Muscle of back (tissue), 3 donors: ENCODE measurements at regions not wholly inside any gene's neighbourhood (a gene's known extent, or its start where the extent isn't known, plus 50 kb on each side); places are given as distances from the start of the nearest gene placed in this dataset.
"Not testable (repeated sequence)": the region's sequence is repeated elsewhere in the genome, so short reads cannot be mapped to it uniquely, and the experiment has no call there.

Experiments
- DNase-seq, 3 donors: peaks; one replicate each; pipeline versions ENCODE4 v3.0.0 to v3.0.0-alpha.2; 2013

- DNase-seq: not testable (repeated sequence)
Observed at GRCh38 chr16:15307184-15307583, 70.9 kb downstream of the NPIPA5 start.

DNA sequence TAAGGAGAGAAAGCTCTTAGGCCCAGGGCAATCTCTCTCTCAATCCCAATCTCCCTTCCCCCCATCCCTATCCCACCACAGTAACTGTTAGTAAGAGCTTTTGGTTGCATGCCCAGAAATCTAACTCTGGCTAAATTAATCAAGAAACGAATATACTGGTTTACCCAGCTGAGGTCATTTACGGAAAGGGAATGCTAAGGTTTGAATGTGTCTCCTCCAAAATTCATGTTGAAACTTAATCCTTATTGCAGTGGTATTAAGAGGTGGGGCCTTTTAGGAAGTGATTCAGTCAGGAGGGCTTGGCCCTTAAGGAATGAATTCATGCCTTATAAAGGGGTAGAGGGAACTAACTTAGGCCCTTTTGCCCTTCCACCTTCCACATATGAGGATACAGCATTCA is 72.2 kb downstream of the NPIPA5 start:
- peak in 1 of 3 donors; percentile 16 for DNase-seq

DNA sequence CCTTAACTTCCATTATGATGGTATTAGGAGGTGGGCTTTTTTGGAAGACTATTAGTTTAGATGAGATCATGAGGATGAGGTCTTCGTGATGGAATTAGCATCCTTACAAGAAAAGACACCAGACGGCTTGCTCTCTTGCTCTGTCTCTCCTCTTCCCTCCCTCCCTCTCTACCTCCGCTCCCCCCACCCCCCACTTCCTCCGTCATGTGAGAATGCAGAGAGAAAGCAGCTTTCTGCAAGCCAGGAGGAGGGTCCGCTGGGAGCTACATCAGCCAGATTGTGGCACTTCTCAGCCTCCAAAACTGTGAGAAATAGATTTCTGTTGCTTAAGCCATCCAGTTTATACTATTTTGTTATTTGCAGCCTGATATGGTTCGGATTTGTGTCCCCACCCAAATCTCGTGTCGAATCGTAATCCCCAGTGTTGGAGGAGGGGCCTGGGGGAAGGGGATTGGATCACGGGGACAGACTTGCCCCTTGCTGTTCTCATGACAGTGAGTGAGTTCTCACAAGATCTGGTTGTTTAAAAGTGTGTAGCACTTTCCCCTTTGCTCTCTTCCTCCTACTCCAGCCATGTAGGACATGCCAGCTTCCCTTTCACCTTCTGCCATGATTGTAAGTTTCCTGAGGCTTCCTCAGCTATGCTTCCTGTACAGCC is 74.3 kb downstream of the NPIPA5 start:
- DNase-seq: peak in 1 of 3 donors; percentile 15

- not testable (repeated sequence) for DNase-seq
Observed at GRCh38 chr16:15297104-15297503, 81.0 kb downstream of the NPIPA5 start.

DNA sequence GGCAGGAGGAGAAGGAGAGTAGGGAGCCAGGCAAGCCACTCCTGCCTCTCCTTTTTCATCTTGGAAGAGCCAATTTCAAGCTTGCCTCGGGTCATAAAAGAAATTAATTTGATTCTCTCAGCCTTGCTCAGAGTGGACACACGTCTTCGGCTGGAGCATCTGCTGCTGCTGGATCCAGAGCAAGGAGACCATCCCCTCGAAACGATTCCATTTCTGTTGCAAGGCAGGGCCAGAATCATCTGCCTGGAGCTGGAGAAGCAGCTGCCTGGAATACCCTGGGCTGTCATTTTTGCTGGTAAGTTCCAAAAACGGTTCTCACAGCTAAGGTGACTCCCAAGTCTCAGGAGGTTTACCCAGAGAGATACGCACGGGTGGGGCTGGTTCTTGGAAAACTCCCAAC is 103.3 kb downstream of the NPIPA5 start:
- peak in 2 of 3 donors; percentile 0 to 8 for DNase-seq

DNA sequence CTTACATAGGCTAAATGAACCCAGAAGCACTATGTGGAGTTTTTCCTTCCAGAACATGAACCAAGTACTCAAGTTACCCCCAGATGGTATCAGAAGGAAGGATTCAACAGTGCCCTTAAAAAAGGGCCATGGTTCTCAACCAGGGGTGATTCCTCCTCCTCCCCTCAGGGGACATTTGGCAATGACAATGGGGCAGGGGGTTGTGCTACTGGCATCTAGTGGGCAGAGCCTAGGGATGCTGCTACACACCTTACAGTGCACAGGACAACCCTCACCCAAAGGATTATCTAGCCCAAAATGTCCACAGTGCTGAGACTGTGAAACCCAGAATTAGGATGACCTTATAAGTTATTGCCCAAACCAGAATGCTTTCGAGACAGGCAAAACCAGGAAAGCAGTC is 104.1 kb downstream of the NPIPA5 start:
- not testable (repeated sequence) for DNase-seq

DNA sequence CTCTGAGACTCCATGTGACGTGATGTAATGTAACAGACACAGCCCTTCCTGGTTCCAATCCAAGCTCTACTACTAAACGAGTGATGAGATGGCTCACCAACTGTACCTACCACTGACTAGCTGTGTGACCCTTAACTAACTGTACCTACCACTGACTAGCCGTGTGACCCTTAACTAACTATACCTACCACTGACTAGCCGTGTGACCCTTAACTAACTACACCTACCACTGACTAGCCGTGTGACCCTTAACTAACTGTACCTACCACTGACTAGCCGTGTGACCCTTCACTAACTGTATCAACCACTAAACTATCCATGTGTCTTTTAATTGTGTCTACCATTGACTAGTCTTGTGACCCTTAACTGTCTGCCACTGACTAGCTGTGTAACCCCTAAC is 111.2 kb downstream of the NPIPA5 start:
- not testable (repeated sequence) for DNase-seq

GRCh38 chr16:15262212-15262611 is 115.9 kb downstream of the NPIPA5 start:
- not testable (repeated sequence) for DNase-seq

DNA sequence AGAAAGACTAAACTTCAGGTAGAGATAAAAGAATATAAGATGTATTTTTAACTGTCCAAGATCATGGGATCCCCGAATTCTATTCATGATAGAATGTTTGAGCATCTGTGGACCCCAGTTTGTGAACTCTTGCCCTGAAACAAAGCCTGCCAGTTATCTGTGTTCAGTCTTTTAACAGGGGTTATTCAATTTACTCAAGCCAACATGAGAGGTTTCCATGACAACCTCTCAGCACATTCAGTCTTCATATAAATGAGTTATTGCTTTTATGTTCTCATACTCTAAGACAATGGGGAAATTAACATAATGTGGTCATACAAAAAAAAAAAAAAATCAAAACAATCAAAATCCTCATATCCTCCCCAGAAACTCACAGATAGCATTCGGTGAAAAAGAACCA is 130.1 kb downstream of the NPIPA5 start:
- not testable (repeated sequence) for DNase-seq

- DNase-seq: not testable (repeated sequence)
Observed at GRCh38 chr16:15236674-15237323, 141.3 kb downstream of the NPIPA5 start.

DNA sequence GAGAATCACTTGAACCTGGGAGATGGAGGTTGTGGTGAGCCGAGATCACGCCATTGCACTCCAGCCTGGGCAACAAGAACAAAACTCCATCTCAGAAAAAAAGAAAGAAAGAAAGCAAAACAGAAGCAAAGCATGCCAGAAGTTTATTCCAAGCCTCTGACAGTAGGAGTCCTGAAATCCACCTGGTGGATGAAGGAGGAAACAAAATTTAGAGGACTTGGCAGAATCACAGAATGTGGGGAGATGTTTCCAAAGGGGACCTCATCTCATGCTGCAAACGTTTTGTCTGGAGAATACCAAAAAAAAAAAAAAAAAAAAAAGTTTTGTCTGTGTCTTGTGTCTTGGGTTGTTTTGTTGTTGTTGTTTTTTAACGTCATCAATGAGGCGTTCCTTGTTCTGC is 141.1 kb upstream of the RRN3 start:
- peak in 1 of 3 donors; percentile 0 for DNase-seq

DNA sequence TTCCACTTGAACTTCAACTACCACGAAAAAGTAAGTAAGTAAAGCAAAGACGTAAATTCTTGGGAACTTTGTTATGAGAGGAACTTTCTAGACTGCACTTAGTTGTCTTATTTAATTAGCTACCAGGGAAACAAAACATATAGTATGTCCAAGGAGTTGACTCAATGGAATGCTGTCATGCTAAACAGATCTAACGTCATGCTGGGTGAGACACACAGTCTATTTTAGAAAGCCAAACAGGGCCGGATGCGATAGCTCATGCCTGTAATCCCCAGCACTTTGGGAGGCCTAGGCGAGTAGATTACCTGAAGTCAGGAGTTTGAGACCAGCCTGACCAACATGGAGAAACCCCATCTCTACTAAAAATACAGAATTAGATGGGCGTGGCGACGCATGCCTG is 140.6 kb upstream of the RRN3 start:
- DNase-seq: not testable (repeated sequence)

- DNase-seq: not testable (repeated sequence)
Observed at GRCh38 chr16:15230432-15230831, 136.4 kb upstream of the RRN3 start.

- not testable (repeated sequence) for DNase-seq
Observed at GRCh38 chr16:15229661-15230060, 135.6 kb upstream of the RRN3 start.

DNA sequence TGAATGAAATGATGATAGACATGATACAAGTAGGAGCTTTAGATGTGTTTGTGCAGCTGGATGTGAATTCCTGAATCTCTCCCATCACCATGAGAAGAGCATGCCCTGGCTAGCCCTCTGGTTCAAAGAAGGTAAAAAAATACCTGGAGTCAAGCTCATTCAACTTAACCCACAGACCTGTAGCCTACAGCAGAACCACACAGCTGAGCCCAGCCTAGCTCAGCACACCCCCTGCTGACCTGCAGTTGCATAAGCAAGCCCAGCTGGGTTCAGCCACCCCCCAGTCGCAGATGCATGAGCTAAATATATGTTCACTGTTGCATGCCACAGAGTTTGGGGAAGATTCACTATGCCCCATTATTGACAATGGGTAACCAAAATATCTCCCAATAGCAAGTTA is 130.6 kb upstream of the RRN3 start:
- DNase-seq: not testable (repeated sequence)

DNA sequence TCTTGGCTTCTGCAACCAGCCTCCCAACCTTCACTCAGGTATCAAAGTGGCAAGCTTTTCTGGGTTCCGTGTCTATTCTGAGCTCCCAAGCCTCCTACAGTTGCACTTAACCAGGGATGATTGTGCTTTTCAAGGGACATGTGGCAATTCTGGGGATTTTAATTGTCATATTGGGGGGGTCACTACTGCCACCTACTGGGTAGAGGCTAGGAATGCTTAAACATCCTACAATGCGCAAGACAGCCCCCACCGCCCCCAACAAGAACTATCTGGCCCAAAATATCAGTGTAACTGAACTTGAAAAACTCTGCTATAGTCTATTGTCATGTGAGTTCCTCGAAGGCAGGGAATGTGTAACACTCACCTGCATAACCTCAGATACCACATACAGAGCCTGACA is 129.3 kb upstream of the RRN3 start:
- not testable (repeated sequence) for DNase-seq

DNA sequence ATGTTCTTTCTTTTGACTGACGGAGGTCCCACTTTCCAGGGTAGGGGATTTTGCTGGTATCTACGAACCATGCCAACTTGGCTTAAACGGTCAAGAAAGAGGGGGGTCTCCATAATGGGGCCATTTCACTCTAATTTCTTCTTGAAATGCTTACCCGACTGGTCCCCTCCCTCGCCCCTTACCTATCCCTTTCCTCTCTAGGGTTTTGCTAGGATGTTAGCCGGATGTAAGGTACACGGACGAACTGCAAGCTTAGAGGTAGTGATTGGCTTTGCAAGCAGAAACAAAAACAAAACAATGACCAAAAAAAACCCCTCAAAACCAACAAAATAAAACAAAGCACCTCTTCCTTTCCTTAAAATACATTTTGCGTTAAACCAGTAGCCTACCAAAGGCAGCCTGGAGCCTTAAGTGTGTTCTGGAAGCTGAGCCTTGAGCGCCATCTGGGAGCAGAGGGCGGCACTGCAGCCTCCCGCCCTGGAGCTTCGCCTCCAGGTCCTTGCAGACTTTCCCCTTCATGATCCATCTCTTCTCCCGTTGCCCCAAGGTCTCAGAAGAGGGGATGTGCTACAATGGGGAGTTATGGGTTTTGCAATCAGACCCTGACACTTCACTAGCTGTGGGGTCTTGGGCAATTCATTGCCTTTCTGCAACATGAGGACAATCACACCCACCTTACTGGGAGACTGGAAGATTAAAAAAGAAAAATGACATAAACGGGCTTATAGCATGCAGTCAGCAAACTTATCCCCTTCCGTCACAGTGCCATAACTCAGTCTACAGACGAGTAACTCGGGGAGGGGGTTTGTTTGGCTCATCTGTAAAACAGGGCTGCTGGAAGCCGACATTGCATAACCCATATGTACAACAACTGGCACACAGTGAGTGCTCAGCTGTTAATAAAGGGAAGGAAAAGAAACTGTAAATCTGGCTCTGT is 125.9 kb upstream of the RRN3 start:
- DNase-seq: peak in 2 of 3 donors; percentile 1 to 35

GRCh38 chr16:15218856-15219500 is 124.9 kb upstream of the RRN3 start:
- DNase-seq: not testable (repeated sequence)

DNA sequence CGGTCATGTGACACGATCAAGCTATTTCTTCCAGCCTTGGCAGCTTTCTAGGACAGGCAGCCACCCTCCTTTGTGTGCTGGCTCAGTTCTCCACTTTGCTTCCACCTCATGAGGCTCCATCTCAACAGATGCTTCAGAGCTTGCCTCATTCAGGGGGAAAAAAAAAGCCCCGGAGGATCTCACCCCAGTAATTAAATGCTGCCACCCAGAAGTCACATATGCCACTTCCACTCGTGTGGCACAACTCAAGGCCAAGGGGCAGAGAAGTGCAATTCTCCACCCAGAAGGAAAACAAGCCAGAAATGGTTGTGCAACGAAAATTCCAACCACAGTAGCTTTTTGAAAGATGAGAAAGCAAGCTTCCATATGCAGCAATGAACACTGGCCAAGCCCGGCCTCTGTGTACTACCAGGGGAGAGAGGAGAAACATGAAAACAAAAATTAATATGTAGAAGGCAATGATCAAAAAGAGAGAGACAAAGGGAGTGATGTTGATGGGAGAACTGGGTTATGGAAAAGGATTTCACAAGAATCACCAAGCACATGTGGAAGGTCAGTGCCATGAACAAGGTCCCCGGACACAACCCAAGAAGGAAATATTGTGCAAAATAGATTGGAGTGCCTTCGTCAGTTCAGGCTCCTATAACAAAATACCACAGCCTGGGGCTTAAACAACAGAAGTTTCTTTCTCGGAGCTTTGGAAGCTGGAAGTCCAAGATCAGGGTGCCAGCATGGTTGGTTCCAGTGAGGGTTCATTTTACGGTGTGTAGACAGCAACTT is 113.3 kb upstream of the RRN3 start:
- peak in 1 of 3 donors; percentile 10 for DNase-seq

DNA sequence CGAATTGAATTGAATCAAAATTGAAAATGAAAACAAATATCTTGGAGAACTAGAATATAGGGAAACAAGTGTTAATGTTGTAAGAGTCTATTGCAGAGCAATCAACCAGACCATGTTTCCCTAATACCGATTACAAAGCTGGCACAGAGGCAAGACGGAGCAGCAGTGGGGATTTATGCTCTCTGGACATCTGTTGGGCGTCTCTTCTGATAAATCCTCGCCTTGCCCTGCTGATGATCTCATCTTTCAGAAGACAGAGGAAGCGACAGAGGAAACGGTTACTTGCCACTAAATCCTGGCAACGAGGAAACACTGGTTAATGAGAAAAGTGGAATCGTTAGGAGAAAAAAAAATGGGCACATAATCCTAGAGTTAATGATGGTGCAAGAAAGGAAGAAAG is 112.4 kb upstream of the RRN3 start:
- peak in 1 of 3 donors; percentile 31 for DNase-seq

DNA sequence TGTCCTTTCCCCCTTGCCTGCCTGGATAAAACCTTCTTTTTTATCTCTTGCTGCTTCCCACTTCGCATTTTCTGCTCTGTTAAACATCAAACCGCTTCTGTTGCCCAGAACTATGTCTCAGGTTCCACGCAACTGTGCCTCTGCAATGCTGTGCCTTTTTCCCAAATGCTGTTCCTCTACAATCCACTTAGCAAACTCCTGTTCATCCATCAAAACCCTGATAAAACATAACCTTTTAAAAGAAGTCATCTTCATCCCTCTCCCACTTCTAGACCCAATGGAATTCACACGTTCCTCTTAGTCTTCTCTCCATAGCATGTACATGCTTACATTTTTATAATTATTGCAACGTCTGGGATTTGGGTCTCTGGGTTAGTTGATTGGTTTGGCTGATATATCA is 111.9 kb upstream of the RRN3 start:
- DNase-seq: not testable (repeated sequence)
